LNCAP (cell line): ENCODE measurements at regions not wholly inside any gene's neighbourhood (a gene's known extent, or its start where the extent isn't known, plus 50 kb on each side); places are given as distances from the start of the nearest gene placed in this dataset.

Experiments used
- TF ChIP-seq, protein P1 (sequence below): fragments of 450-650 bp; IDR thresholded peaks from 2 replicates; pipeline ENCODE4 v1.5.1; 2017; ENCODE audit warnings: mild to moderate bottlenecking

DNA sequence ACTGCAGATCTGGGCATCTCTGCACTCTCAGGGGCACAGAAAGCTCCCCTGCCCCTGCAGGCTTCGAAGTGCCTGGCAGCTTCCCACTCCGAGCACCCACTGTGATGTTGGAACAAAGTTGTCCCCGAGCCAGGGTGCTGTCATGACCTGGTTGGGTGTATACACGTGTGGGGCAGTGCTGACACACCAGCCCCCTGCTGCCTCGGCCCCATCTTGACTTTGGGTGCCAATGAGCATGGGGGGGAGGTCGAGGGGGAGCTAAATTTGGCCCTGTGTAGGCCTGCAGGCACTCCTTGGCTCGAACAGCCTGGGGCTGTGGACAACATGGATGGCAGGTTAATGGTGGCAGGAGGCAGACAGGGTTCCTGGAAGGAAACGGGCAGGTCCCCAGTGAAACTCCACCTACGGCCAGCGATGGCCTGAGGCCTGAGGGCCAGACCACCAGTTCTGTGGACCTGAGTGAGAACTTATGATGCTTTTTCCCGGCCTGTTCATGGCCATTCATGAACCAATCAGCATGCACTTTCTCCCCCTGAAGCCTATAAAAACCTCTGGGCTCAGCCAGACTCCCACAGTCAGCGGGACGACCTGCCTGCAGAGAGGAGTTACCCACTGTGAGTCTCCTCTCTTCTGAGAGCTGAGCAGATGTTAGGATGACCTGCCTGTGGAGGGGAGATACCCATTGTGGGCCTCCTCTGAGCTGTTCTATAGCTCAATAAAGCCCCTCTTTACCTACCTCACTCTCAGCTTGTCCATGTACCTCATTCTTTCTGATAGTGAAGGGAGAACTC is 1029.1 kb upstream of the GBE1 start:
- TF ChIP-seq, protein P1, sequence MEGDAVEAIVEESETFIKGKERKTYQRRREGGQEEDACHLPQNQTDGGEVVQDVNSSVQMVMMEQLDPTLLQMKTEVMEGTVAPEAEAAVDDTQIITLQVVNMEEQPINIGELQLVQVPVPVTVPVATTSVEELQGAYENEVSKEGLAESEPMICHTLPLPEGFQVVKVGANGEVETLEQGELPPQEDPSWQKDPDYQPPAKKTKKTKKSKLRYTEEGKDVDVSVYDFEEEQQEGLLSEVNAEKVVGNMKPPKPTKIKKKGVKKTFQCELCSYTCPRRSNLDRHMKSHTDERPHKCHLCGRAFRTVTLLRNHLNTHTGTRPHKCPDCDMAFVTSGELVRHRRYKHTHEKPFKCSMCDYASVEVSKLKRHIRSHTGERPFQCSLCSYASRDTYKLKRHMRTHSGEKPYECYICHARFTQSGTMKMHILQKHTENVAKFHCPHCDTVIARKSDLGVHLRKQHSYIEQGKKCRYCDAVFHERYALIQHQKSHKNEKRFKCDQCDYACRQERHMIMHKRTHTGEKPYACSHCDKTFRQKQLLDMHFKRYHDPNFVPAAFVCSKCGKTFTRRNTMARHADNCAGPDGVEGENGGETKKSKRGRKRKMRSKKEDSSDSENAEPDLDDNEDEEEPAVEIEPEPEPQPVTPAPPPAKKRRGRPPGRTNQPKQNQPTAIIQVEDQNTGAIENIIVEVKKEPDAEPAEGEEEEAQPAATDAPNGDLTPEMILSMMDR: no peak

DNA sequence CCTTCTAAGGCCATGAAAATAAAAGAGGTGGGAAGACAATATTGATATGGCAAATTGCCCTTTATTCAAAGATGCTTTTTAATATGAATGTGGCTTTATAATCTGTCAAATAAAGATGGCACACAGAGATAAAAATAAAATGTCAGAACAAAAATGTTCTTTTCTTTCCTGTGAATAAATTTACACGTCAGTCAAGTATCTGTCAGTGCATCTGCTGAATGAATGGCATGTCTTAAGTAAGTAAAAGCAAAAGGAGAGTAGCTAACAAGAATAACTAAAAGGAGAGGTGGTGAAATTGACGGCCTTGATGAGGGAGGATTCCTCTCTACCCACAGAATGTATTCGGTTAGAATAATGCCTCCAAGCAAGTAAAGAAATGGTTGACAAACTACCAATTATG is 1021.7 kb upstream of the GBE1 start:
- TF ChIP-seq, protein P1: no peak

DNA sequence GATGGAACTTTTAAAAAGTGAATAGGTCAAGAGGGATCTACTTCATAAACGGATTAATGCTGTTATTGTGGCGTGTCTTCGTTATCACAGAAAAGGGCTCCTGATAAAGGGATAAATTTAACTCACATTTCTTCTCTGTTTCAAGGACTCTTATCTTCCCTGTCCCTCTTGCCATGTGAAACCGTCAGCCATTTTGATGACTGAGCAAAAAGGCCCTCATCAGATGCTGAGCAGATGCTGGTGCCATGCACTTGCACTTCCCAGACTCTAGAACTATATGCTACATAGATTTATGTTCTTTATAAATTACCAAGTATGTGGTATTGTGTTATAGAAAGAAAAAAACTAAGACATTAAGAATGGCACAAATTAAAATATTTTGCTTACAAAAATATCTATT is 1011.8 kb upstream of the GBE1 start:
- TF ChIP-seq, protein P1: no peak

DNA sequence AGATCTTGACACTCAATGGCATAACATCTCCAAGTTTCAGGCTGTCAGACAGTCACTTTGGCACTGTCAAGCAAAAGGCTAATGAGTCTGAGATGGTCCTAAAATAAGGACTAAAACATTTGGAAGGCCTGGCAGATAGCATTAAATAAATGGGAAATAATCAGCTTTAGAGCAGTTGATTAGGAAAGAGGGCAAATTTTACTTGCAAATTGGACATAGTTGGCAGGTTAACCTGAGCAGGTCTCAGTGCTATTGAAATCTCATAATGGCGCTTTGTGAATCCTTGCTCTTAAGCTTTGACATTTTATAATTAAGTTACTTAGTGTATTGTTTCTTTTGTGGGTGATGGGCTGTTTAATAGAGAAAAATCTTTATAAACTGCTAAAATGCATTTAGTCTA is 1003.1 kb upstream of the GBE1 start:
- TF ChIP-seq, protein P1: no peak

DNA sequence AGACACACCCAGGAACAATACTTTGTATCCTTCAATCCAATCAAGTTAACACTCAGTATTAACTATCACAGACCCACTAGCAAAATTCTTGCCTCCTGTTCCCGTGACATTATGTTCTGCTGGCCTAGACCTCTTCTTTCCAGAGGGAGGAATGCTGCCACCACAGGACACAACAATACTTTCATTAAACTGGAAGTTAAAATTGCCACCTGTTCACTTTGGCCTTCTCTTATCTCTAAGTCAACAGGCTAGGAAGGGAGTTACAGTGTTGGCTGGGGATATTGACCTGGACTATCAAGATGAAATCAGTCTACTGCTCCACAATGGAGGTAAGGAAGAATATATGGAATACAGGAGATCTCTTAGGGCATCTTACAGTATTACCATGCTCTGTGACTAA is 1000.4 kb upstream of the GBE1 start:
- TF ChIP-seq, protein P1: no peak

DNA sequence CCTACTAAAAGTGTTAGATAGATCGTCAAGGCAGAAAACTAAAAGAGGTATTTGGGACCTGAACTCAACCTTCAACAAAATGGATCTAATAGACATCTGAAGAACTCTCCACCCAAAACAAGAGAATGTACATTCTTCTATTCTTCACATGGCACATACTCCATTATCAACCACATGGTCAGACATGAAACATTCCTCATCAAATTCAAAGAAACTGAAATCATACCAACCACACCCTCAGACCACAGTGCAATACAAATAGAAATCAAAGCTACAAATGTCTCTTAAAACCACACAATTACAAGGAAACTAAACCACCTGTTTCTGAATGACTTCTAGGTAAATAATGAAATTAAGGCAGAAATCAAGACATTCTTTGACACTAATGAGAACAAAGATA is 984.1 kb upstream of the GBE1 start:
- TF ChIP-seq, protein P1: no peak

DNA sequence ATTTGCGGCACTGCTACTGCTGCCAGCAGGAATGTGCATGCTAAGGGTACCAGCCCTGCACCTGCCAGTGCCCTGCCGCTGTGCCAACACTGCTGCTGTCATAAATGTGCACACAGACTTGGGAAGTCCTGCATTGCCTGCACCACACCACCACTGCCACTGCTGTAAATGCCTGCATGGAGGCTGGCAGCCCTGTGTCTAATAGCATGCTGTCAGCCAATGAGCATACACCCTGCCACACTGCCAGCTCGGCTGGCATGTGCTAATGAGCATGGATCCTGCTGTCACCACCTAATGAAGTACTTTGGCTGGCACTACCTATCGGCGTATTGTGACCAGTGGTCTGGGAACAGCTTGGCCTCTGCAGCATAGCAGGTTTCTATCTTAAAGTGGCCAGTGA is 981.8 kb upstream of the GBE1 start:
- TF ChIP-seq, protein P1: no peak

DNA sequence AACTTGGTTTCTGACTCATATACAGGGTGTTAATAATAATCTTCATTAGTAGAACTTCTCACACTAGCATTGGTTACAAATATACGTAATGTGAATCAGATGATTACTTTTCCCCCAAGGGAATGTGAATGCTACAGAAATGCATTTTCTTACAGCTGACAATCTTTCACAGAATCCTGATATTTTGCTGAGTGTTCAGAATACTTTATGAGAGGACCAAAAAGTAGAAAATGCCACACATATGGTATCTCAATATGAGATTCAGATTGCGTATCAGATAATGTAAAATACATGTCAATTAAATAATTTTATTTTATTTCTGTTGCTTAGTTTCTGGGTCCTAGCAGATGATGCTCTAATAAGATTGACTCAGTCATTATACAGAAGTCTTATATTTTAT is 979.9 kb upstream of the GBE1 start:
- TF ChIP-seq, protein P1: no peak
